ENCODE measurements at regions not wholly inside any gene's neighbourhood (a gene's known extent, or its start where the extent isn't known, plus 50 kb on each side); places are given as distances from the start of the nearest gene placed in this dataset.

- TF ChIP-seq, protein P1, sequence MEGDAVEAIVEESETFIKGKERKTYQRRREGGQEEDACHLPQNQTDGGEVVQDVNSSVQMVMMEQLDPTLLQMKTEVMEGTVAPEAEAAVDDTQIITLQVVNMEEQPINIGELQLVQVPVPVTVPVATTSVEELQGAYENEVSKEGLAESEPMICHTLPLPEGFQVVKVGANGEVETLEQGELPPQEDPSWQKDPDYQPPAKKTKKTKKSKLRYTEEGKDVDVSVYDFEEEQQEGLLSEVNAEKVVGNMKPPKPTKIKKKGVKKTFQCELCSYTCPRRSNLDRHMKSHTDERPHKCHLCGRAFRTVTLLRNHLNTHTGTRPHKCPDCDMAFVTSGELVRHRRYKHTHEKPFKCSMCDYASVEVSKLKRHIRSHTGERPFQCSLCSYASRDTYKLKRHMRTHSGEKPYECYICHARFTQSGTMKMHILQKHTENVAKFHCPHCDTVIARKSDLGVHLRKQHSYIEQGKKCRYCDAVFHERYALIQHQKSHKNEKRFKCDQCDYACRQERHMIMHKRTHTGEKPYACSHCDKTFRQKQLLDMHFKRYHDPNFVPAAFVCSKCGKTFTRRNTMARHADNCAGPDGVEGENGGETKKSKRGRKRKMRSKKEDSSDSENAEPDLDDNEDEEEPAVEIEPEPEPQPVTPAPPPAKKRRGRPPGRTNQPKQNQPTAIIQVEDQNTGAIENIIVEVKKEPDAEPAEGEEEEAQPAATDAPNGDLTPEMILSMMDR (IDR thresholded peaks at IDR 0.05), result no peak
- TF ChIP-seq POLR2A (IDR thresholded peaks at IDR 0.05), result no peak
Observed at GRCh38 chr13:58085274-58085673, 453.7 kb downstream of the PCDH17 start.

All from Peyer's patch (tissue), 4 donors.